Endodermal cell (in vitro differentiated cells): ENCODE measurements at regions not wholly inside any gene's neighbourhood (a gene's known extent, or its start where the extent isn't known, plus 50 kb on each side); places are given as distances from the start of the nearest gene placed in this dataset.

Experiments
- DNase-seq: peaks from one replicate; pipeline ENCODE4 v3.0.0-alpha.2; 2017
- H3K27ac ChIP-seq: 2 replicates; pipeline ENCODE4 v1.5.1; 2013; ENCODE audit warnings: mild to moderate bottlenecking, low read depth, low read length, moderate library complexity
- H3K27me3 ChIP-seq: 2 replicates; pipeline ENCODE4 v1.6.1; 2013; ENCODE audit warnings: mild to moderate bottlenecking, low read length, moderate library complexity; ENCODE audit not compliant: insufficient read depth, control insufficient read depth, poor library complexity, severe bottlenecking
- H3K36me3 ChIP-seq: 2 replicates; pipeline ENCODE4 v1.7.0; 2013; ENCODE audit warnings: mild to moderate bottlenecking, low read length, moderate library complexity; ENCODE audit not compliant: control insufficient read depth, insufficient read depth
- H3K4me1 ChIP-seq: one replicate; pipeline ENCODE4 v1.7.0; 2013; ENCODE audit warnings: low read length; ENCODE audit not compliant: control insufficient read depth, insufficient read depth
- H3K4me3 ChIP-seq: 2 replicates; pipeline ENCODE4 v1.5.1; 2013; ENCODE audit warnings: mild to moderate bottlenecking, low read length, moderate library complexity
- H3K9ac ChIP-seq: 2 replicates; pipeline ENCODE4 v1.6.1; 2013; ENCODE audit warnings: mild to moderate bottlenecking, low read length, moderate library complexity; ENCODE audit not compliant: poor library complexity, severe bottlenecking; ENCODE audit errors: extremely low read depth
- H3K9me3 ChIP-seq: 2 replicates; pipeline ENCODE4 v1.6.1; 2013; ENCODE audit warnings: mild to moderate bottlenecking, low read length, moderate library complexity; ENCODE audit not compliant: control insufficient read depth
- H3K27ac Mint-ChIP-seq: 2 replicates; pipeline ENCODE4 v1.8.0; 2020; ENCODE audit warnings: mixed read lengths
- H3K27me3 Mint-ChIP-seq: 2 replicates; pipeline ENCODE4 v1.8.0; 2021; ENCODE audit warnings: mild to moderate bottlenecking, mixed read lengths; ENCODE audit not compliant: insufficient read depth
- H3K36me3 Mint-ChIP-seq: 2 replicates; pipeline ENCODE4 v1.8.0; 2020; ENCODE audit warnings: low read depth, mixed read lengths
- H3K4me1 Mint-ChIP-seq: 2 replicates; pipeline ENCODE4 v1.8.0; 2020; ENCODE audit warnings: mixed read lengths
- H3K4me3 Mint-ChIP-seq: 2 replicates; pipeline ENCODE4 v1.8.0; 2020; ENCODE audit warnings: mild to moderate bottlenecking, moderate library complexity, mixed read lengths
- H3K9me3 Mint-ChIP-seq: 2 replicates; pipeline ENCODE4 v1.8.0; 2020; ENCODE audit warnings: mild to moderate bottlenecking, mixed read lengths
- WGBS, 2 experiments: methylation state at CpG; one replicate each; pipeline versions ENCODE4 v1.1.5 to v1.1.7; 2013; ENCODE audit warnings: missing lambda C conversion rate in 2 of 2, mixed read lengths in 1 of 2; ENCODE audit not compliant: insufficient coverage in 1 of 2, insufficient read length in 1 of 2; 5-methylcytosine and 5-hydroxymethylcytosine counted together
- TF ChIP-seq, protein P1 (sequence below): fragments of 200-600 bp; sonication (generic); conservative IDR thresholded peaks from 2 replicates; pipeline ENCODE4 v1.5.0; 2021; ENCODE audit warnings: antibody characterized with exemption, mild to moderate bottlenecking

DNA sequence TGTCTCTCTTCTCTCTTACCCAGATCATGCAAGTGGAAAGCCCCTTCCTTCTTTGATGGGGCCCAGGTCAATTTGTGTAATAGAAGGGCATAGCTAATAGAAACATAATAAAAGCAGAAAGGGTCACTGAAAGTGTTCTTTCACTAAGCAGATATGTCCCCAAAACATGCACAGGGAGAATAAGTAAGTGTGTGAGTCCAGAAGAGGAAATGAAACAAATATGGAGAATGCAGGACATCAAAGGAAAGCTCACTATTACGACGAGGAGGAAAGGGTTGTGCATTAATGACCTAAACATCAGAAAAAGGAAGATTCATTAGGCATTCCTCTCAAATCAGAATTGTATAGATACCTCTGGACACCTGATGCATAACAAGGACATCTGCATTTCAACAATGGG, 81.4 kb upstream of the SMYD2 start:
- no peak overlapping the region for H3K4me3 ChIP-seq
- no peaks in the 10 kb centered on the region for H3K9me3 ChIP-seq
- no peaks in the 10 kb centered on the region for H3K36me3 Mint-ChIP-seq
- peaks cover 47% of the 10 kb centered on the region for H3K27me3 Mint-ChIP-seq
- H3K36me3 ChIP-seq, result no peaks in the 10 kb centered on the region
- H3K9ac ChIP-seq, result no peak overlapping the region
- peaks cover 76% of the 10 kb centered on the region for H3K27me3 ChIP-seq
- TF ChIP-seq, protein P1, sequence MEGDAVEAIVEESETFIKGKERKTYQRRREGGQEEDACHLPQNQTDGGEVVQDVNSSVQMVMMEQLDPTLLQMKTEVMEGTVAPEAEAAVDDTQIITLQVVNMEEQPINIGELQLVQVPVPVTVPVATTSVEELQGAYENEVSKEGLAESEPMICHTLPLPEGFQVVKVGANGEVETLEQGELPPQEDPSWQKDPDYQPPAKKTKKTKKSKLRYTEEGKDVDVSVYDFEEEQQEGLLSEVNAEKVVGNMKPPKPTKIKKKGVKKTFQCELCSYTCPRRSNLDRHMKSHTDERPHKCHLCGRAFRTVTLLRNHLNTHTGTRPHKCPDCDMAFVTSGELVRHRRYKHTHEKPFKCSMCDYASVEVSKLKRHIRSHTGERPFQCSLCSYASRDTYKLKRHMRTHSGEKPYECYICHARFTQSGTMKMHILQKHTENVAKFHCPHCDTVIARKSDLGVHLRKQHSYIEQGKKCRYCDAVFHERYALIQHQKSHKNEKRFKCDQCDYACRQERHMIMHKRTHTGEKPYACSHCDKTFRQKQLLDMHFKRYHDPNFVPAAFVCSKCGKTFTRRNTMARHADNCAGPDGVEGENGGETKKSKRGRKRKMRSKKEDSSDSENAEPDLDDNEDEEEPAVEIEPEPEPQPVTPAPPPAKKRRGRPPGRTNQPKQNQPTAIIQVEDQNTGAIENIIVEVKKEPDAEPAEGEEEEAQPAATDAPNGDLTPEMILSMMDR, result no peak
- 98 to 100% methylated on average over 2 of the region's 2 CpGs for WGBS, 2 experiments
- no peak for DNase-seq
- H3K4me1 Mint-ChIP-seq, result peaks cover 10% of the 10 kb centered on the region
- no peak overlapping the region for H3K27ac ChIP-seq
- no peak overlapping the region for H3K4me3 Mint-ChIP-seq
- H3K9me3 Mint-ChIP-seq, result no peaks in the 10 kb centered on the region
- H3K4me1 ChIP-seq, result peaks cover 2% of the 10 kb centered on the region
- no peak overlapping the region for H3K27ac Mint-ChIP-seq

DNA sequence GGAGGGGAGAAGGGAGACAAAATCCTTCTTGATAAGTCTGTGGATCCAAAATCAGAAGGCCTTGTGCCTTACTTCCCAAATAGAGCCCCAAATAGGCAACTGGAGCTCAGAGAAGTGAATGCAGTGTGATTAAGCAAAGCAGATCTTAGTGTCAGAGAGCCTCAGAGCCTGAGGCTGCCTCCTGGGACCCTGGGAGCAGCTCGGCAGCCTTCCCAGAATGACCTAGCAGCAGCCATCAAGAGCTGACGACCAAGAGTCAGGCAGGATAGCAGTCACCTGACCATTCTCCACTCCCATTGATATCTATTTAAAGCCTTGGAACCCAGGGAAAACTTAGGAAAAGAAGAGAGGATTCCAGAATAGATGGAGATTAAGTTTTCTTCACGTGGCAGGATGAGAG, 78.0 kb upstream of the SMYD2 start:
- Histone ChIP-seq H3K4me1 (peaks cover 2% of the 10 kb centered on the region), H3K27me3 (peaks cover 94% of the 10 kb centered on the region), H3K9me3 (no peaks in the 10 kb centered on the region), H3K9ac (no peak overlapping the region), H3K36me3 (no peaks in the 10 kb centered on the region), H3K27ac (no peak overlapping the region), H3K4me3 (no peak overlapping the region)
- Mint-ChIP-seq H3K9me3 (no peaks in the 10 kb centered on the region), H3K27me3 (peaks cover 61% of the 10 kb centered on the region), H3K4me1 (peaks cover 10% of the 10 kb centered on the region), H3K27ac (no peak overlapping the region), H3K36me3 (no peaks in the 10 kb centered on the region), H3K4me3 (no peak overlapping the region)
- no peak for DNase-seq
- TF ChIP-seq, protein P1, result no peak
- WGBS, 2 experiments, result 81 to 100% methylated on average over 1 to 3 of the region's 3 CpGs

DNA sequence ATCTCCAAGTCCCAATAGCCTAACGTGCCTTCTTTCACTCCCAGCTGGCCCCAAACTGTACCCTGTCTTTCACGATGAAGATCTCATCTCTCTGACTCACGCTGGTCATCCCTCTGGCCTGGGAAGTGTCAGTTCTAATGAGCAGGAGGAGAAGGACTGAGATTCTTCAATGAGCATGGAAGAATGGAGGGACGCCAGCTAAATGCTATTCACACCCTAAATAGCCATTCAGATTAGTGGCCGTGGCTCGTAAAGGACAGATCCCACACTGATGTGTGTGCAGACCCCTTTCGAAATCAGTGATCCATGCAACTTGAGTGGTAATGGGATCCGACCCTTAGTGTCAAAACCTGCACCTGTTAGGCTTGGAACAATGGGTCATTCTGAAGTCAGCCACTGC, 75.9 kb upstream of the SMYD2 start:
- Histone ChIP-seq H3K36me3 (no peaks in the 10 kb centered on the region), H3K4me3 (no peak overlapping the region), H3K9me3 (no peaks in the 10 kb centered on the region), H3K27ac (peak overlapping the region; percentile 62), H3K27me3 (peaks cover 95% of the 10 kb centered on the region), H3K4me1 (peaks cover 11% of the 10 kb centered on the region), H3K9ac (no peak overlapping the region)
- peaks cover 16% of the 10 kb centered on the region for H3K4me1 Mint-ChIP-seq
- WGBS, 2 experiments, result 68 to 92% methylated on average over 6 to 8 of the region's 8 CpGs
- no peak for DNase-seq
- H3K27me3 Mint-ChIP-seq, result peaks cover 78% of the 10 kb centered on the region
- TF ChIP-seq, protein P1, result no peak
- H3K36me3 Mint-ChIP-seq, result no peaks in the 10 kb centered on the region
- H3K9me3 Mint-ChIP-seq, result no peaks in the 10 kb centered on the region
- H3K4me3 Mint-ChIP-seq, result no peak overlapping the region
- no peak overlapping the region for H3K27ac Mint-ChIP-seq
